ENCODE measurements at regions not wholly inside any gene's neighbourhood (a gene's known extent, or its start where the extent isn't known, plus 50 kb on each side); places are given as distances from the start of the nearest gene placed in this dataset.

DNA sequence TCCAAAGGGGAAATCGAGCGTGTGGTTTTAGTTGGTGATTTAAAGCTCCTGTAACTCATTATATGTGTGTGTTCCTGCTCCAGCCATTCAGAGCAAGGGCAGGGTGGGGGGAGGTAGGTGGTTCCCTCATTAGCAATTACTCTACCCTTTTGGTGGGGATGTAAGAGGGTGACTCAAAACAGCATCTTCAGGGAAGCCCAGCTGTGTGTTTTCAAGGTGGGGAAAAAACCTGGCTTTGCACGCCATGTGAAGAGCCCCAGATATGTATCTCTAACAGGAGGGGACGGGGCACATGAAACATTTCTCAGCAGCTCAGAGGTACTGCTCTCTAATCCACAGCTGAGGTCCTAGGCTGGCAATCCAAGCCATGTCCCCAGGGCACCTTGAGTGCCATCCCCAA, 241.3 kb upstream of the ZFHX3 start:
- TF ChIP-seq POLR2A (IDR thresholded peaks at IDR 0.05) = no peak
- TF ChIP-seq, protein P1, sequence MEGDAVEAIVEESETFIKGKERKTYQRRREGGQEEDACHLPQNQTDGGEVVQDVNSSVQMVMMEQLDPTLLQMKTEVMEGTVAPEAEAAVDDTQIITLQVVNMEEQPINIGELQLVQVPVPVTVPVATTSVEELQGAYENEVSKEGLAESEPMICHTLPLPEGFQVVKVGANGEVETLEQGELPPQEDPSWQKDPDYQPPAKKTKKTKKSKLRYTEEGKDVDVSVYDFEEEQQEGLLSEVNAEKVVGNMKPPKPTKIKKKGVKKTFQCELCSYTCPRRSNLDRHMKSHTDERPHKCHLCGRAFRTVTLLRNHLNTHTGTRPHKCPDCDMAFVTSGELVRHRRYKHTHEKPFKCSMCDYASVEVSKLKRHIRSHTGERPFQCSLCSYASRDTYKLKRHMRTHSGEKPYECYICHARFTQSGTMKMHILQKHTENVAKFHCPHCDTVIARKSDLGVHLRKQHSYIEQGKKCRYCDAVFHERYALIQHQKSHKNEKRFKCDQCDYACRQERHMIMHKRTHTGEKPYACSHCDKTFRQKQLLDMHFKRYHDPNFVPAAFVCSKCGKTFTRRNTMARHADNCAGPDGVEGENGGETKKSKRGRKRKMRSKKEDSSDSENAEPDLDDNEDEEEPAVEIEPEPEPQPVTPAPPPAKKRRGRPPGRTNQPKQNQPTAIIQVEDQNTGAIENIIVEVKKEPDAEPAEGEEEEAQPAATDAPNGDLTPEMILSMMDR (IDR thresholded peaks at IDR 0.05) = no peak

Data from vagina (tissue), 2 donors.